Frontal cortex (tissue), 4 donors: ENCODE measurements at regions not wholly inside any gene's neighbourhood (a gene's known extent, or its start where the extent isn't known, plus 50 kb on each side); places are given as distances from the start of the nearest gene placed in this dataset. TPM values are rescaled to one million over a fixed set of nuclear protein-coding genes. Genes with fewer than 3 reads are reported as not detected.

Experiments used
- DNase-seq, 2 donors: peaks; one replicate each; pipeline ENCODE4 v3.0.0; 2012; ENCODE audit warnings: low spot score in 2 of 2
- FAIRE-seq: peaks from 2 replicates; lab custom pipeline; 2012; peaks lifted over from hg19 to GRCh38; lab: Jason Lieb, UNC
- small RNA-seq: library from RNA; depleted of rRNA; stranded (forward); fragments of <200 nt; gene quantifications from one replicate; pipeline ENCODE3, GENCODE V24; 2014
- donor health status: control.
- donor health status: control.
- donor health status: control.

GRCh38 chr2:126539101-126539500 is 116.9 kb upstream of the GYPC start:
- DNase-seq = no peak
- FAIRE-seq = no peak

GRCh38 chr2:126542247-126542646 is 113.7 kb upstream of the GYPC start:
- DNase-seq (no peak), FAIRE-seq (no peak)

DNA sequence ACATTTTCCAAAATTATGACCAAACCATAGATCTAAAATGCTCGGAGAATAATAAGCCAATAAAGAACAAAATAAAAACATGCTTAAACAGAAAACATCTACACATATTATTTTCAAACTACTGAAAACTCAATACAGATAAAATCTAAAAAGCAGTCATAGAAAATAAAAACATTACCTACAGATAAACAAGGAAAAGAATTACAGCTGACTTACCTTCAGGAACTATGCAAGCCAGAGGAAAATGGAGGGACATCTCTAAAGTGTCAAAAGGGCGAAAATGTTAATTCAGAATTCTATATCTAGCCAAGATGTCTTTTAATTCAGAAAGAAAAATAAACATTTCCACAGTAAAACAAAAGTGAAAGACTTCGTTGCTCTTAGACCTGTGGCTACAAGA is 112.9 kb upstream of the GYPC start:
- DNase-seq (no peak), FAIRE-seq (no peak)

DNA sequence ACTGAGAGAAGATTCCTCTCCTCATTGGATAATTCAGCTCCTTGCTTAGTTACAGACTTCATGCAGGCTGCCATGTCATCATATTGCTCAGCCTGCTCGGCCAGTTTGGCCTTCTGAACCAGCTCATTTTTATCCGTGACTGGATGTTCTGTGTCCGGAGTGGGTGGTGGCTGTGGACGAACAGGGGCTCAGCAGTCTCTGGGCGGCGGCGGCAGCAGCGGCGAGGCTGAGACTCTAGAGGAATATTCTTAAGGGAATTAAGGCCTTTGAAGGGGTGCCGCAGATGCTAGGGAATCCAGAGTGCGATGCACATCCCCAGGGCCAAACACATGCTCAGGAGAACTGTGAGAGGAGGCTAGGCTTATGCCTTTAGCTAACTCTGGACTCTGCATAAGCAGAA is 97.9 kb upstream of the GYPC start:
- FAIRE-seq (no peak), DNase-seq (no peak)

DNA sequence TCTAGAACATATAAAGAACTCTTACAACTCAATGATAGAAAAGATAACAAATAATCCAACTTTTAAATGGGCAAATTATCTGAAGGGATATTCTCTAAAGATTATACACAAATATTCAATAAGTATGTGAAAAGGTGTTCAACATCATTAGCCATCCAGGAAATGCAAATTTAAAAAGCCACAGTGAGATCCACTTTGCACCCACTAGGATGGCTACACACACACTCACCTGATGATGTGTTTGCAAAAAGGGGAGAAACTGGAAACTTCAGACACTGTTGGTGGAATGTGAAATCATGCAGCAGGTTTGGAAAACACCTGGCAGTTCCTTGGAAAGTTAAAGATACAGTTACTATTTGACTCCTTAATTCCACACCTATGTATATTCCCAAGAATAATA is 87.2 kb upstream of the GYPC start:
- no peak for FAIRE-seq
- no peak for DNase-seq

- FAIRE-seq = no peak
These were observed 84.6 kb upstream of the GYPC start for GRCh38 chr2:126571403-126571802.

GRCh38 chr2:126575631-126576030 is 80.3 kb upstream of the GYPC start:
- DNase-seq (no peak), FAIRE-seq (no peak)

More at GRCh38 chr2:126571403-126571802, 84.6 kb upstream of the GYPC start:
- DNase-seq = no peak

GRCh38 chr2:126579868-126580267 is 76.1 kb upstream of the GYPC start:
- no peak for FAIRE-seq

GRCh38 chr2:126586317-126586716 is 69.6 kb upstream of the GYPC start:
- no peak for FAIRE-seq

More at GRCh38 chr2:126579868-126580267, 76.1 kb upstream of the GYPC start:
- no peak for DNase-seq

GRCh38 chr2:126599062-126599461 is 56.9 kb upstream of the GYPC start:
- DNase-seq (no peak), FAIRE-seq (no peak)

More at GRCh38 chr2:126586317-126586716, 69.6 kb upstream of the GYPC start:
- DNase-seq = no peak

DNA sequence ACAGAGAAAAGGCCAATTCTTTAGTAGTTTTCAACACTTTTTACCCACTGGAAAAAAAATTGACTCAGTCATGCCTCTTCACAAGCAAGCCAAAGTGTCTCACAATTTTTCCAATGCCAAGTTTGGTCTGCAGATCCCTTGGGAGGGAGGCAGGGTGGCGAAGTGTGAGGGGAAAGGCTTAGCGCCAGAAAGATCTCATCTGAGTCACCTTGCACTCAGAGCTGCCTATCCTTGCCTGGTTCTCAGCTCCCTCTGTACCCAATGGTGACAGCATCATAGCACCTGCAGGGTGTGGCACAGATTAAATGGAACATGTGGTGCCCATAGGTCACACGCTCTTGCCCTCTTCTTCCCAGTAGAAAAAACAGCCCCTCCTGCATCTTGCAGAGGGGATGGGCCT is 55.2 kb upstream of the GYPC start:
- FAIRE-seq (no peak), DNase-seq (no peak)

DNA sequence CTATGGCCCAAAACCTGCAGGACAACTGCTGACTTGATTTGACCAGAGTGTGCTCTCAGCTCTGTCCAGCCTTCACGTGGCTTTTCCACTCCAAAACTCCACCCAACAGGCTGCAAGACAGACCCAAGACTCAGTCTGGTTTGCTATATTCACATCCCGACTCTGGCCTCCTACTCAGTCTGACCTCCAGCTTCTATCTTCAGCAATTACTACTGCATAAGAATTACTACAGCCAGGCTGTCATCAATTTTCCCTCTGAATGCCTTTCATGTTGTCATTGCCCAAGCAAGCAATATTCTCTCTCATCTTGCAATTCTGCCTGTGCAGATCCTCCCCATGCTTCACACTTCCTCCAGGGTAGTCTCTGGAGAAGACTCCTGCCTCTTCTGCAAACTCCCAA is 53.6 kb upstream of the GYPC start:
- DNase-seq = no peak
- no peak for FAIRE-seq

Small RNA genes lying in the stretch of these regions (small RNA-seq; reads per million reads assigned to genes)
- not detected for gene AC097499.1
- gene RNU6-259P = not detected
